Effector memory CD8-positive, alpha-beta T cell (primary cell): ENCODE measurements at regions not wholly inside any gene's neighbourhood (a gene's known extent, or its start where the extent isn't known, plus 50 kb on each side); places are given as distances from the start of the nearest gene placed in this dataset.
"Not testable (repeated sequence)": the region's sequence is repeated elsewhere in the genome, so short reads cannot be mapped to it uniquely, and the experiment has no call there.

ENCODE experiments used
- ATAC-seq: fragments of 150-1000 bp; cut with Tn5 transposase; replicated peaks from 2 replicates; pipeline ENCODE4 v1.10.0; 2021; ENCODE audit warnings: mild to moderate bottlenecking, moderate library complexity
- DNase-seq, 3 experiments: peaks; one replicate each; pipeline ENCODE4 v3.0.0; 2021
- H3K27ac Mint-ChIP-seq, 2 donors: one replicate each; pipeline ENCODE4 v1.8.0; 2022; ENCODE audit warnings: mild to moderate bottlenecking in 2 of 2, mixed read lengths in 2 of 2, moderate library complexity in 2 of 2
- H3K27me3 Mint-ChIP-seq, 2 donors: one replicate each; pipeline ENCODE4 v1.8.0; 2022; ENCODE audit warnings: mixed read lengths in 2 of 2
- H3K36me3 Mint-ChIP-seq: one replicate; pipeline ENCODE4 v1.8.0; 2022; ENCODE audit warnings: mild to moderate bottlenecking, moderate library complexity, mixed read lengths; ENCODE audit not compliant: insufficient read depth
- H3K4me1 Mint-ChIP-seq, 2 donors: one replicate each; pipeline ENCODE4 v1.8.0; 2022; ENCODE audit warnings: low read depth in 2 of 2, mixed read lengths in 2 of 2
- H3K4me3 Mint-ChIP-seq, 2 donors: one replicate each; pipeline ENCODE4 v1.8.0; 2022; ENCODE audit warnings: mild to moderate bottlenecking in 2 of 2, mixed read lengths in 2 of 2, moderate library complexity in 2 of 2
- H3K9me3 Mint-ChIP-seq, 2 donors: one replicate each; pipeline ENCODE4 v1.8.0; 2022; ENCODE audit warnings: mixed read lengths in 2 of 2

- Mint-ChIP-seq H3K27ac (peak overlapping the region; percentile 41 to 75), H3K4me1 (peaks cover 41 to 44% of the 10 kb centered on the region in 2 donors), H3K4me3 (peak overlapping the region; percentile 66 to 77)
- H3K9me3 Mint-ChIP-seq, H3K36me3 Mint-ChIP-seq, H3K27me3 Mint-ChIP-seq: not testable (repeated sequence)
- DNase-seq (peak; percentile 41 to 52 (median 48)), ATAC-seq (peak; percentile 33)
Measured at GRCh38 chr14:106719880-106720279, 1193.5 kb downstream of the TMEM121 start.

GRCh38 chr14:106721926-106722325 is 1195.5 kb downstream of the TMEM121 start:
- ATAC-seq, H3K9me3 Mint-ChIP-seq, DNase-seq, H3K36me3 Mint-ChIP-seq, H3K27me3 Mint-ChIP-seq, H3K4me3 Mint-ChIP-seq: not testable (repeated sequence)
- H3K27ac Mint-ChIP-seq, result peak overlapping the region; percentile 69 to 86
- peaks cover 45 to 52% of the 10 kb centered on the region in 2 donors for H3K4me1 Mint-ChIP-seq

- Mint-ChIP-seq H3K27ac (peak overlapping the region; percentile 69 to 86), H3K4me3 (peak overlapping the region; percentile 64 to 65), H3K4me1 (peaks cover 46 to 49% of the 10 kb centered on the region in 2 donors)
- DNase-seq, H3K9me3 Mint-ChIP-seq, H3K27me3 Mint-ChIP-seq, H3K36me3 Mint-ChIP-seq: not testable (repeated sequence)
- peak; percentile 81 for ATAC-seq
Measured at GRCh38 chr14:106722813-106723687, 1196.7 kb downstream of the TMEM121 start.

- not testable (repeated sequence) for H3K27me3 Mint-ChIP-seq, DNase-seq, H3K9me3 Mint-ChIP-seq, H3K36me3 Mint-ChIP-seq
- Mint-ChIP-seq H3K4me1 (peaks cover 31% of the 10 kb centered on the region in 2 donors), H3K4me3 (peak overlapping the region; percentile 56 to 62), H3K27ac (peak overlapping the region; percentile 32 to 96)
- ATAC-seq, result peak; percentile 45
Measured at GRCh38 chr14:106727962-106728361, 1201.6 kb downstream of the TMEM121 start.

GRCh38 chr14:106728611-106729010 is 1202.2 kb downstream of the TMEM121 start:
- Mint-ChIP-seq H3K27me3 (no peaks in the 10 kb centered on the region), H3K4me3 (peak overlapping the region; percentile 56 to 62), H3K4me1 (peaks cover 26% of the 10 kb centered on the region in 2 donors), H3K36me3 (no peaks in the 10 kb centered on the region), H3K27ac (peak overlapping the region in 1 of 2 donors; percentile 96), H3K9me3 (no peaks in the 10 kb centered on the region)
- ATAC-seq, result no peak
- no peak for DNase-seq

- H3K9me3 Mint-ChIP-seq, result no peaks in the 10 kb centered on the region
- H3K36me3 Mint-ChIP-seq, result no peaks in the 10 kb centered on the region
- DNase-seq (no peak), ATAC-seq (no peak)
- H3K27ac Mint-ChIP-seq, result no peak overlapping the region
- H3K4me3 Mint-ChIP-seq, result no peak overlapping the region
- H3K27me3 Mint-ChIP-seq, result no peaks in the 10 kb centered on the region
- H3K4me1 Mint-ChIP-seq, result peaks cover 21 to 23% of the 10 kb centered on the region in 2 donors
Measured at GRCh38 chr14:106729551-106729950, 1203.2 kb downstream of the TMEM121 start.

GRCh38 chr14:106733771-106734170 is 1207.4 kb downstream of the TMEM121 start:
- Mint-ChIP-seq H3K36me3 (no peaks in the 10 kb centered on the region), H3K4me1 (peaks cover 28 to 29% of the 10 kb centered on the region in 2 donors), H3K4me3 (no peak overlapping the region), H3K9me3 (no peaks in the 10 kb centered on the region), H3K27ac (no peak overlapping the region), H3K27me3 (no peaks in the 10 kb centered on the region)
- DNase-seq (no peak), ATAC-seq (no peak)

GRCh38 chr14:106737021-106737420 is 1210.6 kb downstream of the TMEM121 start:
- Mint-ChIP-seq H3K27me3 (no peaks in the 10 kb centered on the region), H3K9me3 (no peaks in the 10 kb centered on the region), H3K4me3 (peak overlapping the region; percentile 68 to 71), H3K4me1 (peaks cover 37 to 39% of the 10 kb centered on the region in 2 donors), H3K36me3 (no peaks in the 10 kb centered on the region), H3K27ac (peak overlapping the region; percentile 86 to 93)
- ATAC-seq, result peak; percentile 76
- peak; percentile 40 to 59 (median 49) for DNase-seq

- peak overlapping the region; percentile 86 to 93 for H3K27ac Mint-ChIP-seq
- ATAC-seq (no peak), DNase-seq (no peak)
- H3K4me3 Mint-ChIP-seq, result peak overlapping the region; percentile 68 to 71
- H3K36me3 Mint-ChIP-seq, result no peaks in the 10 kb centered on the region
- peaks cover 37 to 39% of the 10 kb centered on the region in 2 donors for H3K4me1 Mint-ChIP-seq
- no peaks in the 10 kb centered on the region for H3K9me3 Mint-ChIP-seq
- no peaks in the 10 kb centered on the region for H3K27me3 Mint-ChIP-seq
Measured at GRCh38 chr14:106738075-106738474, 1211.7 kb downstream of the TMEM121 start.

GRCh38 chr14:106738598-106739258 is 1212.3 kb downstream of the TMEM121 start:
- not testable (repeated sequence) for H3K9me3 Mint-ChIP-seq, H3K27me3 Mint-ChIP-seq, H3K36me3 Mint-ChIP-seq, ATAC-seq, DNase-seq
- Mint-ChIP-seq H3K27ac (peak overlapping the region in 1 of 2 donors; percentile 49), H3K4me3 (peak overlapping the region; percentile 68 to 71), H3K4me1 (peaks cover 37 to 39% of the 10 kb centered on the region in 2 donors)

- peaks cover 39 to 41% of the 10 kb centered on the region in 2 donors for H3K4me1 Mint-ChIP-seq
- not testable (repeated sequence) for H3K27ac Mint-ChIP-seq, H3K36me3 Mint-ChIP-seq, H3K27me3 Mint-ChIP-seq, H3K9me3 Mint-ChIP-seq
- ATAC-seq, result peak; percentile 70
- peak; percentile 80 to 82 (median 81) for DNase-seq
- peak overlapping the region in 1 of 2 donors; percentile 33 for H3K4me3 Mint-ChIP-seq
Measured at GRCh38 chr14:106741086-106741827, 1214.9 kb downstream of the TMEM121 start.

GRCh38 chr14:106745016-106745767 is 1218.8 kb downstream of the TMEM121 start:
- H3K36me3 Mint-ChIP-seq, H3K27me3 Mint-ChIP-seq, H3K9me3 Mint-ChIP-seq: not testable (repeated sequence)
- DNase-seq (peak in 1 of 3 experiments; percentile 28), ATAC-seq (peak; percentile 83)
- peaks cover 21 to 22% of the 10 kb centered on the region in 2 donors for H3K4me1 Mint-ChIP-seq
- peak overlapping the region in 1 of 2 donors; percentile 54 for H3K27ac Mint-ChIP-seq
- H3K4me3 Mint-ChIP-seq, result peak overlapping the region; percentile 10 to 50
